Neuronal stem cell (in vitro differentiated cells): ENCODE measurements at regions not wholly inside any gene's neighbourhood (a gene's known extent, or its start where the extent isn't known, plus 50 kb on each side); places are given as distances from the start of the nearest gene placed in this dataset.

Experiments used
- DNase-seq: peaks from one replicate; pipeline ENCODE4 v3.0.0-alpha.2; 2013; ENCODE audit warnings: low spot score
- H2AFZ ChIP-seq: one replicate; pipeline ENCODE4 v1.6.1; 2013; ENCODE audit warnings: mild to moderate bottlenecking, low read length, inconsistent platforms
- H2AK5ac ChIP-seq: 2 replicates; pipeline ENCODE4 v1.6.1; 2013; ENCODE audit warnings: low read depth, mild to moderate bottlenecking, inconsistent platforms, low read length, moderate library complexity, mixed read lengths
- H2BK120ac ChIP-seq: 2 replicates; pipeline ENCODE4 v1.6.1; 2013; ENCODE audit warnings: low read depth, mild to moderate bottlenecking, inconsistent platforms, low read length, moderate library complexity, mixed read lengths
- H2BK12ac ChIP-seq: one replicate; pipeline ENCODE4 v1.6.1; 2013; ENCODE audit warnings: low read length, inconsistent platforms
- H2BK15ac ChIP-seq: 2 replicates; pipeline ENCODE4 v1.6.1; 2013; ENCODE audit warnings: mild to moderate bottlenecking, low read length, inconsistent platforms, mixed read lengths
- H2BK5ac ChIP-seq: one replicate; pipeline ENCODE4 v1.6.1; 2013; ENCODE audit warnings: inconsistent platforms, mild to moderate bottlenecking, low read length, moderate library complexity
- H3K14ac ChIP-seq: one replicate; pipeline ENCODE4 v1.6.1; 2013; ENCODE audit warnings: low read length, inconsistent platforms
- H3K18ac ChIP-seq: 2 replicates; pipeline ENCODE4 v1.6.1; 2013; ENCODE audit warnings: low read length, inconsistent platforms
- H3K23ac ChIP-seq: 2 replicates; pipeline ENCODE4 v1.6.1; 2013; ENCODE audit warnings: low read depth, mild to moderate bottlenecking, mixed read lengths, low read length, inconsistent platforms; ENCODE audit not compliant: poor library complexity
- H3K27ac ChIP-seq: replicated peaks from 3 replicates; pipeline ENCODE4 v1.5.1; 2013; ENCODE audit warnings: low read length, inconsistent platforms
- H3K27me3 ChIP-seq, 3 experiments: 2 replicates each; pipeline ENCODE4 v1.6.1; 2013; ENCODE audit warnings: low read length in 3 of 3, mild to moderate bottlenecking in 2 of 3, inconsistent platforms in 1 of 3, low read depth in 1 of 3, mixed read lengths in 1 of 3, moderate library complexity in 1 of 3; ENCODE audit not compliant: control insufficient read depth in 3 of 3, insufficient read depth in 3 of 3
- H3K36me3 ChIP-seq, 2 donors: replicated peaks in 1 of 2; 2 replicates each; pipeline ENCODE4 v1.6.1; 2013; ENCODE audit warnings: low read length in 2 of 2; ENCODE audit not compliant: control insufficient read depth in 2 of 2, insufficient read depth in 2 of 2
- H3K4ac ChIP-seq: 2 replicates; pipeline ENCODE4 v1.6.1; 2013; ENCODE audit warnings: inconsistent platforms, mild to moderate bottlenecking, low read length, moderate library complexity
- H3K4me1 ChIP-seq, 2 donors: 1 replicate in 1 of 2; 2 replicates in 1 of 2; pipeline ENCODE4 v1.6.1; 2013; ENCODE audit warnings: low read length in 2 of 2, low read depth in 1 of 2; ENCODE audit not compliant: control insufficient read depth in 2 of 2, insufficient read depth in 1 of 2
- H3K4me2 ChIP-seq: one replicate; pipeline ENCODE4 v1.6.1; 2013; ENCODE audit warnings: mild to moderate bottlenecking, low read length, inconsistent platforms; ENCODE audit not compliant: insufficient read depth, poor library complexity, severe bottlenecking
- H3K4me3 ChIP-seq, 2 donors: 2 replicates each; pipeline ENCODE4 v1.5.1; 2013; ENCODE audit warnings: low read length in 2 of 2, mild to moderate bottlenecking in 2 of 2, inconsistent platforms in 1 of 2, moderate library complexity in 1 of 2
- H3K79me1 ChIP-seq: one replicate; pipeline ENCODE4 v1.6.1; 2013; ENCODE audit warnings: low read depth, mild to moderate bottlenecking, inconsistent platforms, low read length, moderate library complexity
- H3K9ac ChIP-seq: one replicate; pipeline ENCODE4 v1.6.1; 2013; ENCODE audit warnings: mild to moderate bottlenecking, low read depth, low read length, inconsistent platforms; ENCODE audit not compliant: poor library complexity
- H3K9me3 ChIP-seq, 2 donors: replicated peaks in 1 of 2; 2 replicates each; pipeline versions ENCODE3 to v1.6.1; 2013; ENCODE audit warnings: low read length in 2 of 2, mild to moderate bottlenecking in 2 of 2, inconsistent platforms in 1 of 2, low read depth in 1 of 2, mixed read lengths in 1 of 2, moderate library complexity in 1 of 2; ENCODE audit not compliant: control insufficient read depth in 2 of 2, insufficient read depth in 1 of 2
- H4K8ac ChIP-seq: one replicate; pipeline ENCODE4 v1.6.1; 2013; ENCODE audit warnings: low read depth, mild to moderate bottlenecking, inconsistent platforms, low read length, moderate library complexity
- H4K91ac ChIP-seq: one replicate; pipeline ENCODE4 v1.6.1; 2013; ENCODE audit warnings: low read length, low read depth, mild to moderate bottlenecking, inconsistent platforms; ENCODE audit not compliant: poor library complexity
- WGBS, 2 donors: extraction: QIAGEN DNeasy Blood & Tissue Kit; methylation state at CpG; one replicate each; pipeline ENCODE4 v1.1.7; 2013; ENCODE audit warnings: missing lambda C conversion rate in 2 of 2, mixed read lengths in 1 of 2; ENCODE audit not compliant: insufficient read length in 2 of 2, insufficient replicate concordance in 1 of 2; ENCODE audit errors: extremely low coverage in 2 of 2; 5-methylcytosine and 5-hydroxymethylcytosine counted together

DNA sequence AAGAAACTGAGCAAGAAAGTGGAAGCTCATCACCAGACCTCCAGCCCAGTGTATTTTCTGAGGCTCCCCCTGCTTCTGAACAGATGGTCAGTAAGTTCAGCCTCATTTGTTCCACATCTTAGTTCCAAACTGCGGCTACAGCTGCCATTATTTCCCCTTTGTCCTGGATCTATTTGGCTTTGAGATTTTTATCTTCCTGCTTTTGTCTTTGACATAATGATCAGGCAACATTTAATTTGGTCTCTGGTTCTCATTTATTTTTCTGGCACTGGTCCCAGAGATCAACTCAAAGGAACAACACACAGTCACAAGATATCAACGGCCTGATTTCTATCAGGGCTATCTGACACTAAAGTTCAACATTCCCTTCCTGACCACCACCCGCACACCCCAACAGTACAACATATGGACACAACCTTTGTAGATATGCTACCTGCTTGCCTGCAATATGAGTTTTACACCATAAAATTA lies 137.5 kb downstream of the FAM76B start:
- H3K36me3 ChIP-seq = no peaks in the 10 kb centered on the region
- H3K27me3 ChIP-seq = no peaks in the 10 kb centered on the region
- no peak overlapping the region for H3K23ac ChIP-seq
- no peak overlapping the region for H2BK120ac ChIP-seq
- no peak overlapping the region for H4K8ac ChIP-seq
- H2BK5ac ChIP-seq = no peak overlapping the region
- H3K9ac ChIP-seq = no peak overlapping the region
- no peak overlapping the region for H2AFZ ChIP-seq
- H3K4me1 ChIP-seq = peaks cover 0 to 7% of the 10 kb centered on the region in 2 donors
- no peak for DNase-seq
- no peak overlapping the region for H2BK15ac ChIP-seq
- WGBS, 2 donors = no CpG with 5 or more reads among the region's 3 CpGs
- H3K18ac ChIP-seq = no peak overlapping the region
- H2BK12ac ChIP-seq = no peak overlapping the region
- no peak overlapping the region for H3K4me3 ChIP-seq
- no peak overlapping the region for H3K4ac ChIP-seq
- H3K4me2 ChIP-seq = no peak overlapping the region
- no peak overlapping the region for H2AK5ac ChIP-seq
- no peak overlapping the region for H3K27ac ChIP-seq
- H4K91ac ChIP-seq = no peak overlapping the region
- H3K14ac ChIP-seq = no peak overlapping the region
- H3K79me1 ChIP-seq = no peaks in the 10 kb centered on the region
- no peaks in the 10 kb centered on the region for H3K9me3 ChIP-seq

DNA sequence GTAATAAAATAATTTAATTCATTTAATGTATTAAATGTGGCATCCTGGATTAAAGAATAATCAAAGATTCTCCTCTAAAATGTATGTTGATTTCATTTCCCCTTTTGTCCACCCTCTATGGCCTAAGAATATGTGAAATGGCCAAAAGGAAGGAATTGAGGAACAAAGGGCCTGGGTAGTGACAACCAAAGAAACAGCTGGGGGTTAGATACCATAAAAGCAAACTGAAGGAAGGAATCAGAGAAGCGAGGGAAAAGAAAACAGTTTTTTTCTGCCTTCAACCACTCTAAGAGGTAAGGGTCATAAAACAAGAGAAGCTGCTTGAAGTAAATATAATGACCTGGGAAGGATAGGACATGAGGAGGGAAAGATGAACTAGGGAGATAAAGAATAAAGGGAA lies 139.3 kb downstream of the FAM76B start:
- H4K8ac ChIP-seq = no peak overlapping the region
- no peak overlapping the region for H2BK120ac ChIP-seq
- no peak overlapping the region for H3K4me2 ChIP-seq
- no peak overlapping the region for H2AFZ ChIP-seq
- H3K9me3 ChIP-seq = no peaks in the 10 kb centered on the region
- H3K36me3 ChIP-seq = no peaks in the 10 kb centered on the region
- H3K4me1 ChIP-seq = peaks cover 0 to 6% of the 10 kb centered on the region in 2 donors
- H3K9ac ChIP-seq = no peak overlapping the region
- H2BK5ac ChIP-seq = no peak overlapping the region
- WGBS, 2 donors = no CpG with 5 or more reads among the region's 1 CpG
- H2BK15ac ChIP-seq = no peak overlapping the region
- no peak overlapping the region for H3K18ac ChIP-seq
- H3K27me3 ChIP-seq = no peaks in the 10 kb centered on the region
- no peak overlapping the region for H4K91ac ChIP-seq
- no peak overlapping the region for H3K4me3 ChIP-seq
- H3K4ac ChIP-seq = no peak overlapping the region
- no peak overlapping the region for H3K23ac ChIP-seq
- H3K27ac ChIP-seq = no peak overlapping the region
- no peak overlapping the region for H3K14ac ChIP-seq
- H3K79me1 ChIP-seq = no peaks in the 10 kb centered on the region
- no peak overlapping the region for H2AK5ac ChIP-seq
- no peak for DNase-seq
- no peak overlapping the region for H2BK12ac ChIP-seq

DNA sequence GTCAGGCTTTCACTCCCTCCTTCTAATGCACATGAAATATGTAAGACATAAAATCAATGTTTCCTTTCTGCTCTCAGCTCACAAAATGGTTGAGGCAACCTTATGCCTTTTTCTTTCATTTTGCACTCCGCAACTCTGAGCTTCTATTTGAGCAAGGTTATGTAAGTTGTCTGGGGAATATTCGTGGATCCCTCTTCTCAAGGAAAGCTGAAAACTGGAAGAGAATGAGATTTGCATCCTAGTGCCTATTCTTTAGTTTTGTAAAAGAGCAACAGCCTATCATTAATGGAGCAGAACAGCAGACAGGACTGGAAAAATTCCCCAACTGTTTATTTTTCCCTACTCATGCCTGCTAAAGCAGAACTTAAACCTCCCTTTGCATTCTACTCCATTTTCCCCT lies 141.7 kb downstream of the FAM76B start:
- Histone ChIP-seq H2BK15ac (no peak overlapping the region), H2BK120ac (no peak overlapping the region), H2BK5ac (no peak overlapping the region), H3K18ac (no peak overlapping the region), H3K14ac (no peak overlapping the region), H2BK12ac (no peak overlapping the region), H3K23ac (no peak overlapping the region), H2AFZ (peak overlapping the region; percentile 40), H3K4me3 (no peak overlapping the region), H3K4me2 (no peak overlapping the region), H3K27ac (no peak overlapping the region), H4K8ac (no peak overlapping the region), H3K9ac (no peak overlapping the region), H3K79me1 (no peaks in the 10 kb centered on the region), H3K4ac (no peak overlapping the region), H2AK5ac (no peak overlapping the region), H4K91ac (no peak overlapping the region), H3K27me3 (no peaks in the 10 kb centered on the region), H3K4me1 (peaks cover 0 to 6% of the 10 kb centered on the region in 2 donors), H3K36me3 (no peaks in the 10 kb centered on the region), H3K9me3 (no peaks in the 10 kb centered on the region)
- no peak for DNase-seq
- no CpG with 5 or more reads among the region's 2 CpGs for WGBS, 2 donors

DNA sequence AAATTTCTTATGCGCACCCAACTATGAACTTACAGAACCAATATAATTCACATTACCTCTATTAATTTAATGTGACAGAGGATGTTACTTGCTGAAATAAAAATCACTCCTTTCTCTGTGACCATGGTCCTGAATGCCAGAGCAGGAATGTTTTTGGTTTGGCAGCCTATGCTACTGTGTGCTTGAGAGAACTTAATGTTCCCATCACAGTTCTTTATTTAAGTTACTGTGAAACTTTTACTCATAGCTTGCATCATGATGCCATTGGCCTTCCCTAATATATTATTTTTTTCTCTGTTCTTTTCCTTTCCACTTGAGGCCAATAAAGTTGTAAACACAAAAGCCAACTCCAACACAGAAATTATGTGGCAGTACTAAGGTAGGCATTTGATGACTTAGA lies 142.2 kb downstream of the FAM76B start:
- no peak overlapping the region for H3K4ac ChIP-seq
- no peak overlapping the region for H3K23ac ChIP-seq
- H3K79me1 ChIP-seq = no peaks in the 10 kb centered on the region
- H2BK120ac ChIP-seq = no peak overlapping the region
- no peak overlapping the region for H4K91ac ChIP-seq
- no peak overlapping the region for H3K18ac ChIP-seq
- no peak overlapping the region for H2BK15ac ChIP-seq
- no peak overlapping the region for H3K14ac ChIP-seq
- H3K4me3 ChIP-seq = no peak overlapping the region
- no peak overlapping the region for H2AFZ ChIP-seq
- no peaks in the 10 kb centered on the region for H3K9me3 ChIP-seq
- H4K8ac ChIP-seq = no peak overlapping the region
- H2BK12ac ChIP-seq = no peak overlapping the region
- peaks cover 0 to 6% of the 10 kb centered on the region in 2 donors for H3K4me1 ChIP-seq
- H3K9ac ChIP-seq = no peak overlapping the region
- H3K36me3 ChIP-seq = no peaks in the 10 kb centered on the region
- no peak overlapping the region for H2BK5ac ChIP-seq
- no peak overlapping the region for H3K4me2 ChIP-seq
- H3K27ac ChIP-seq = no peak overlapping the region
- H2AK5ac ChIP-seq = no peak overlapping the region
- WGBS, 2 donors = no CpG with 5 or more reads among the region's 1 CpG
- no peak for DNase-seq
- no peaks in the 10 kb centered on the region for H3K27me3 ChIP-seq
